ENCODE measurements at regions not wholly inside any gene's neighbourhood (a gene's known extent, or its start where the extent isn't known, plus 50 kb on each side); places are given as distances from the start of the nearest gene placed in this dataset.

- no peak for TF ChIP-seq CTCF (conservative IDR thresholded peaks at IDR 0.05 in 1 of 2, IDR thresholded peaks at IDR 0.05 in 1 of 2; ENCODE audit: extremely low read depth in 1 of 2, insufficient read depth in 1 of 2, low read depth in 1 of 2, low read length in 2 of 2)
- TF ChIP-seq EZH2 (IDR thresholded peaks at IDR 0.05; ENCODE audit: borderline replicate concordance, low read length) = no peak
Measured at GRCh38 chr4:171266671-171267070, 546.5 kb upstream of the GALNTL6 start.

All from mammary epithelial cell (primary cell).